HG02970 (cell line): ENCODE measurements at regions not wholly inside any gene's neighbourhood (a gene's known extent, or its start where the extent isn't known, plus 50 kb on each side); places are given as distances from the start of the nearest gene placed in this dataset.
"Not testable (repeated sequence)": the region's sequence is repeated elsewhere in the genome, so short reads cannot be mapped to it uniquely, and the experiment has no call there.

Experiments
- ATAC-seq: cut with Tn5 transposase; IDR thresholded peaks from one replicate; pipeline ENCODE4 v1.9.1; 2021; ENCODE audit warnings: mild to moderate bottlenecking, moderate library complexity, moderate number of reproducible peaks; ENCODE audit not compliant: unreplicated experiment, low FRiP score

DNA sequence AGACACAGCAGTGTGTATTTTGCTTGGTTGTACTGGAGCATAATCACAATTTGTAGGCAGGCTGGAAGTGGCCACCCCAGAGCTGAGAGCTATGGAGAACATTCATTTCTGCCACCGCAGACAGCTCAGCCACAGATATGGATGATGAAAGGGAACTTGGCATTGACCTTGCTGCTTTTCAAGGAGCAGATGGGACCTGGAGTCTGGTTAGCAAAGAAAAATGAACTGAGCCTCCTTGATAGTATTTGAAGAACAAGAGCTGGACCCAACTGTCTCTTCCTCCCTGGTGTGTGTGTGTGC is 395.2 kb upstream of the ZNF462 start:
- ATAC-seq = no peak

DNA sequence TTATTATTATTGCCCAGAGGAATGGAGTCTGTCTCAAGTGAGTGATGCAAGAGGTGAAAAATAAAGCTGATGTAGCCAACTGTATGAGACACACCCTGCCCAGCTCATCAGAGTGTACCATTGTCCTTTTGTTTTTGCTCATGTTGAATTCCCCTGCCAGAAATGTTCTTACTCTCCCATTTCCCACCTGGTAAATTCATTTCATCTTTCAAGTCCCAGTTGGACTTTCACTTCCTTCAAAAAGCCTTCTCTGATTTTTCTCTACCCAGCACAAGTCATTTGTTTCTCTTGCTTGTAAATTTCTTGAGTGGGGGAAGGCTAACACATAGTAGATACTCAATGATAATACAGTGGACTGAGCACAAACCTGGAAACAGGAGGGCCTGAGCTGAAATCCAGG is 394.5 kb upstream of the ZNF462 start:
- no peak for ATAC-seq

DNA sequence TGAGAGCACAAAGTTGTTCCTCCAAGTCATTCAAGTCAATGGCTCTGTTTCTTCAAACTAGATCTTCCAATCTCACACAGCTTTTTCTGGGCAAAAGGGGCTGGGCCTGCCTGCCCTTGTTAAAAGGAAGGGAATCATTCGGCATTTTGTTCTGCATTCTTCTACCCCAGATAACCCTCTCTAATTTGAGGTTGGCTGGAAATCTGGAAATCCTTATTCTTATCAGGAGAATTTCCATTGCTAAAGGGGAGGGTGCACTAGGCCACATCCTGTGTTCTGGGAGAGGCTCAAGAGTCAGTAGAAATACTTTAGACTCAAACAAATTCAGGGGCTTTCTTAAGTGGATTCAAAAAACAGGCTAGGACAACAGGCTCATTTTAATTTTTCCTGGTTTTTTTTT is 384.7 kb upstream of the ZNF462 start:
- ATAC-seq = no peak

DNA sequence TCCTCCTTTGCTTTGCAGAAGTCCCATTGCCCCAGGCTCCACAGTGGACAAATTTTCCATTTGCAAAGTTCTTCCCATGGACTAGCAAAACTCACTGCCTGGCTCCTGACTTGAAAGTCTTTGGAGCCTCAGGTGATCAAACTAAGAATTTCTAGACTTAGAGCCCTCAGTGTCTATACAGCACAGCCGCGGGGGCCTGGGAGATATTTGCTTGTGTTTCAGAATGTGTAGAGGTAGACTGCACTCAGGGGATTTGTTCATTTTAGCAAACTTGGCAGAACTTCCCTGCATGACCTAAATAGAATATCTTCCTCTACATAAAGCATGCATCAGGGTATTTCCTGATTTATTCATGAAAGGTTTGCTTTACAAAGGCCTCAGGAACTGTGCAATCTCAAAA is 384.2 kb upstream of the ZNF462 start:
- no peak for ATAC-seq

DNA sequence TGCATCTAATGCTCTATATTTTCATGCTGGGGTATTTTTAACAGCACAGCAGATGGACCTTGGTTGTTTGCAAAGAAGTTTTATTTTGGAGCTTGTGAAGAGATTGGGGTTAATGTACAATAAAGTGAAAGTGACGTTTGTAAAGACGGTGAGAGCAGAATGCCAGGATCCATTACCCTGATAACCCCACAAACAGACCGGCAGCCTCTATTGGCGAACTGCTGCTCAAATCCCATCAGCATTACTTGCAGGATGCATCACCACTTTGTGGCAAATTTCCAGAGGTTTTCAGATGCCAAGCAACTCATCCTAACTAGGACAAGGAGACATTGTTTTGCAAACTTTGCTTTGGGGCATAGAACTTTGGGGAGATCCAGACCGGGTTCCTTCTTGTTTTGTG is 383.3 kb upstream of the ZNF462 start:
- no peak for ATAC-seq

DNA sequence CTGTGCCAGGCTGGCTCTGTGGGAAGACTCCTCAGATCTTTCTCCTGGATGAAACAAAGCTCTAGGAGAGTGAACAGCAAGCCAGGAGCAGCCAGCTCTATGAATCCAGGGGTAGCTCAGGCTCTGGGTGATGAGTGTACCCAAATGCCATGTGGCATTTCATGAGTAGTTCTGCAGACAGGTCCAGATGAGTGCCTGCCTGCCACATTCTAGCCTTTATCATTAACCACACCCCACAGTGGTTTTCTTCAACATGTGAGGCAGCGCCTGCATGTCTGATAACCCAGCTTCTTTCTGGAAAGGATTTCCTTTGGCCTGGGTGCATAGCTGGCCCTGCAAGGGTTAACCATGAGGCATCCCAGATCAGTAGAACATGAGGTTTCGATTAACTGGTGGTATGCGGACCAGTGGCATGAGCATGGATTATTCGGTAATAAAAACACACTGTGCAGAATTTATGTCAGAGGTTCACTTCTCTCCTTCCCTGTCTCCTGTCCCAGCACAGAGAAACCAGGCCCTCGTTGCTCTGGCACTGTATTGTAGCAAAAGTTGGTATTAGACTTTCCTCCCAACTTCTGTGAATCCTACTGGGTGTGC is 381.9 kb upstream of the ZNF462 start:
- no peak for ATAC-seq

DNA sequence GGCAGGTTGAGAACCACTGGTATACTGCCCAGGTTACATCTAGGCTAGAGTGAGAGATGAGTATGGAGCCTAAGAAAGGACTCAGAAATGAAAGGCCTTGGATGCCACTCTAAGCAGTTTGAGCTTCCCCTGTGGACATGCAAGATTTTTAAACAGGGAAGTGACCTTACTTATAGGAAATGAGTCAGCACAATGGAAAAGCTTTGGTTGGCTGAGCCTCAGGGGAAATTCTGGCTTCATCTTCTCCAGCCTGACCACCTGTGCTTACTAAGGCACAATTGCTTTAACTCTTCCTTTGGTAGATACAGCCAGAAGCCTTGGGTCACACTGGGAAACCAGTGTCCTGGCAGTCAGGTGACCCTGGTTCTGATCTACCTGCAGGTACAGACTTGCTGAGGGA is 380.2 kb upstream of the ZNF462 start:
- no peak for ATAC-seq

DNA sequence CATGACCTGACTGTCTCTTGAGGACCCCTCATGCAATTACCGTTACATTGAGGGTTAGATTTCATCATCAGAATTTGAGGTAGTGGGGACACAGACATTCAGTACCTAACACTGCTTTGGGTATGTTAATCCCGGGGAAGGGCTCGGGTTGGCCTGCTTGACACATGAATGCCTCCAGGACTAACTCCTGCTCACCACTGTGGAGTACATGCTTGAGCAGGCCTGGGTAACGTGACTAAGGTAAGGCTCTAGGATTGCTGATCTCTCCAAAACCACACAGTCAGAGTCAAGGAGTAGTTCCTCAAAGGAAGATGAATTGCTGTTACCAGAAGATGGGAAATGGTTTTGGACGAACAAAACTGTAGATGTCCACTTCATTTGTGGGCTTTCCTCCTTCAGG is 376.3 kb upstream of the ZNF462 start:
- ATAC-seq = no peak

DNA sequence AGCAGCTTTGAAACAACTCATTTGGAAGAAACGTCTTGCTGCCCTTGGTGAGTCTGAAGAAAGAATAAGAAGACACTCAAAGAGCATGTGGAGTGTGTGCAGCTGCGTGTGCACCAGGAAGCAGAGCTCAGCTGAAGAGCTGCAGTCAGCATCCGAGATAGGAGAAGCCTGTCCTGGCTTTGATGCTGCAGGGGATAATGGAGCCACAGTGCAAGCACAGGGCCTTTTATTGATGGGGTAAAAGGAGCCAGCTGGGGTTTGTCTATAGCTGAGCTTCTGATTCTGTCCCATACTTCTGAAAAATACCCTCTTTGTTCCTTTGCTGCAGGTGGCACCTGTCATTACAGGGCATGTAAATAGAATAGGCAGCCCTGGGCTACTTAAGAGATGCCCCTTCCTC is 375.7 kb upstream of the ZNF462 start:
- no peak for ATAC-seq

DNA sequence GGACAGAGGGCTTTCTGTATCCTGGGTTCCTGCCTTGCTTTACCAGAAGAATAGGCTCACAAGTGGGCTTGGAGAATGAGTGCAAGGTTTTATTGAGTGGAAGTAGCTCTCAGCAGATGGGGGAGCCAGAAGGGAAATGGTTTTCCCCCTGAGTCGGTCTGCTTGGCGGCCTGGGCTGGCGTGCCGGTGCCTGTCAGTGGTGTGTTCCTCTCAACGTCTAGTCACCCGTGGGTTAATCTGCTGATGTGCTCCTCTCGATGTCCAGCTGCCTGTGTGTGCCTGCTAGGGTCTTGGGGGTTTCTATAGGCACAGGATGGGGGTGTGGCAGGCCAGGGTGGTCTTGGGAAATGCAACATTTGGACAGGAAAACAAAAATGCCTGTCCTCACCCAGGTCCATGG is 370.8 kb upstream of the ZNF462 start:
- not testable (repeated sequence) for ATAC-seq

DNA sequence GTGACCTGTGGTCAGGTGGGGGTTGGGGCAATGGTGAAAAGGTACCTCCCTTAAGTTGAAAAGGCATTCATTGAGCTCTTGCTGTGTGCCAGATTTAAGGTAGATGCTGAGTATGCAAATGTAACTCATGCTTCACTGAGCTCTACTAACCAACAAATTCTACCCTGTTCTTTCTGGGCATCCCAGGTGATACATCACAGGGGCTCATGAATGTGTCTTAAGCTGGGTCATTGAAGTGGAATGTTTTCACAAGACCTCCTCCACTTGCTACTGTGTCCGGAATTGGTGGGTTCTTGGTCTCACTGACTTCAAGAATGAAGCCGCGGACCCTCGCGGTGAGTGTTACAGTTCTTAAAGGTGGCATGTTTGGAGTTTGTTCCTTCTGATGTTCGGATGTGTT is 362.8 kb upstream of the ZNF462 start:
- ATAC-seq = no peak

DNA sequence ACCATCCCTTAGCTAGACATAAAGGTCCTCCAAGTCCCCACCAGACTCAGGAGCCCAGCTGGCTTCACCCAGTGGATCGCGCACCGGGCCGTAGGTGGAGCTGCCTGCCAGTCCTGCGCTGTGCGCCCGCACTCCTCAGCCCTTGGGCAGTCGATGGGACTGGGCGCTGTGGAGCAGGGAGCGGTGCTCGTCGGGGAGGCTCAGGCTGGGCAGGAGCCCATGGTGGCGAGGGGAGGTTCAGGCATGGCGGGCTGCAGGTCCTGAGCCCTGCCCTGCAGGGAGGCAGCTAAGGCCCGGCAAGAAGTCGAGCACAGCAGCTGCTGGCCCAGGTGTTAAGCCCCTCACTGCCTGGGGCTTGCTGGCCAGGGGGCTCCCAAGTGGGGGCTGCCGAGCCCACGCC is 361.8 kb upstream of the ZNF462 start:
- not testable (repeated sequence) for ATAC-seq

DNA sequence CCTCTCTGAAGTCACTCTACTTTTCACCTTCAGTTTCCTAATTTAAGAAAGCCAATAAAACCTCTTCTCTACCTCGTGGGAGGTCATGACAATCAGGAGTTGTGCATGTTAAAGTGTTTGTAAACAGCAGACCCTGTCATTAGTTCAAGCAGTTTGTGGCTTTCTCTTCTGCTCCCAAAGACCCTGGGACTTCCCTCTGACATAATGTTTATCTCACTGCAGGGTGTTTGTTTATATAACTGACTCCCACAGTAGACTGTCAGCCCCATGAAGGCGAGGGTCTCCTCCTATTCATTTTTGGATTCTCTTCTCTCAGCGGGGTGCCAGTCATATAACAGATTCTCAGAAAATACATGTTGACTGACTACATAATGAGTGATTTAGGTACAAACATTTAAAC is 360.0 kb upstream of the ZNF462 start:
- ATAC-seq = no peak

DNA sequence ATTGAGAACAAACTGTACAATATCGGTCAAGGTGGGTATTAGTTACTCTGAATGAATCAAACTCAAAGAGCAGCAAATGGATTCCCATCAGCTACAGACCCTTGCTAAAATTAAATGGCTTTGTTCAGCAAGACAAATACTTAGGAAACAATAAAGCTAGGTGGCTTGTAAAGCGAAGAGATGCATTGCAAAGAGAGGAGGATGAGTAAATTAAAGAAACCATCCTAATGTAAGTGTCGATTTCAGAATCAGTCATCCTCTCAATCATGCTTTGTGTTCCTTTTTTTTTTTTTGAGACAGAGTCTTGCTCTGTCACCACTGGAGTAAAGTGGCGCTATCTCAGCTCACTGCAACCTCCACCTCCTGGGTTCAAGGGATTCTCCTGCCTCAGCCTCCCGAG is 359.2 kb upstream of the ZNF462 start:
- no peak for ATAC-seq

DNA sequence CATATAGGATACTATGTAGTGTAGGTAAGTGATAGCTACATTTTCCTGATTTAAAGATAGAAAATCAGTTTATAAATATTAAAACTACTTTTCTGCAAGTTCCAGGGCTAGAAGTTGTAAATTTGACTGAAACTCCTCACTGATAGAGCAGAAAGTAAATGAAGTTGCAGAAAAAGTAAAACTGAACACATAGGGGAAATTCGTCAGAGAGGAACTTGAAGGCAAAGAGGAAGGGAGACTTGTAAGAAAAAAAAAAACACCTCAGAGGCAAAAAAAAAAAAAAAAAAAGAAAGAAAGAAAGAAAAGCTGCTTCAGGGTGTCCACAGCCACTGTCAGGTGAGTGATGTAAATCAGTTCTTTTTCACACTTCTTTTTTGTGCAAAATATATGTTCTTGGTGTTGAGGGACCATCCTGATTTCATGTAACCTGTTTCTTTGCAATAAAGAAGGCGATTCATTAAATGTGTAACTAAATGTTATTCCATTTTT is 336.2 kb upstream of the ZNF462 start:
- no peak for ATAC-seq

DNA sequence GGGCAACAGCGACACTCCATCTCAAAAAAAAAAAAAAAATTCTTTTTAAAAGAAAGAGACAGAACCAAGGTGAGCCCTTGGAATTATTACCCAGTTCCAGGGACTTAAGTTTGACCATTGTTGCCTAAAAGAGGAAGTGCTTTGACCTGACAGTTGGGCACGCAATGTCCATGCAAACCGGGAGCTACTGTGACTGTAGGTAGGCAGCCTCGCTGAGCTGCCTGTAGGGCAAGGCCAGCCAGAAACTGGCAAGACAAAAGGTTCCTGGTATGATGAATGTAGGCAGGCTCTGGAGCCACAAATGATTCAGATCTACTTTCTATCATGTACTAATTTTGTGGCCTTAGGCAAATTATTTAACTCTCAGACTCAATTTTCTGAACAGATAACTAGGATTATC is 334.8 kb upstream of the ZNF462 start:
- no peak for ATAC-seq

DNA sequence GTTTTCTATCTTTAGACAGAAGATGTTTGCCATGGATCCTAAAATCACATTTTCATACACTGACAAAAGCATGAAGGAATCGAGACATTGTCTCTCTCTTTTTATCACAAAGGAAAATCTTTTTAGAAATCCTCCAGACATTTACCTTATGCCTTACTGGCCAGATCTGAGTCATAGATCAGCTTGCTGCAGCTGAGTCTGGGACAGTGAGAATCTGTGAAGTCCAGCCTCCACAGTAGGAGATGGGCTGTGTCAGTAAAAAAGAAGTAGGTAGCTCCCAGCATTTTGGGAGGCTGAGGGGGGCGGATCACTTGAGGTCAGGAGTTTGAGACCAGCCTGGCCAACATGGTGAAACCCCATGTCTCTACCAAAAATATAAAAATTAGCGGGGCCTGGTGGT is 333.4 kb upstream of the ZNF462 start:
- no peak for ATAC-seq

DNA sequence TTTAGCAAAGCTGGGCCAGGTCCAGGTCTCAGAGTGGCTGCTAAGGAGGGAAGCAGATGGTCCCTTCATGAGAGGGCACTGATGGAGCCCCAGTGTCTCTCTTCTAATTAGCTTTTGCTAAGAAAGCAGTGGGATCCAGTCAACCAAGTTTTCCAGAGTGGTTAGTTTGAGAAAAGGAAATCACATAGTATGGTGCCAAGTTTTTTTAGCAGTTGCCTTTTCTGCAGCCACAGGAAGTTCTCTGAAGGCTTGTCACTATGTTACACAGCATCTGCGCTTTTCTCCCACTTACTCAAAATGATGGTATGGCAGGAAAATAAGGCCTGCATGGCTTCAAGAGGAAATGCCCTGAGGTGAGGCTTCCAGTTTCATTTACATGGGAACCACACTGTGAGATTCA is 331.5 kb upstream of the ZNF462 start:
- ATAC-seq = no peak

DNA sequence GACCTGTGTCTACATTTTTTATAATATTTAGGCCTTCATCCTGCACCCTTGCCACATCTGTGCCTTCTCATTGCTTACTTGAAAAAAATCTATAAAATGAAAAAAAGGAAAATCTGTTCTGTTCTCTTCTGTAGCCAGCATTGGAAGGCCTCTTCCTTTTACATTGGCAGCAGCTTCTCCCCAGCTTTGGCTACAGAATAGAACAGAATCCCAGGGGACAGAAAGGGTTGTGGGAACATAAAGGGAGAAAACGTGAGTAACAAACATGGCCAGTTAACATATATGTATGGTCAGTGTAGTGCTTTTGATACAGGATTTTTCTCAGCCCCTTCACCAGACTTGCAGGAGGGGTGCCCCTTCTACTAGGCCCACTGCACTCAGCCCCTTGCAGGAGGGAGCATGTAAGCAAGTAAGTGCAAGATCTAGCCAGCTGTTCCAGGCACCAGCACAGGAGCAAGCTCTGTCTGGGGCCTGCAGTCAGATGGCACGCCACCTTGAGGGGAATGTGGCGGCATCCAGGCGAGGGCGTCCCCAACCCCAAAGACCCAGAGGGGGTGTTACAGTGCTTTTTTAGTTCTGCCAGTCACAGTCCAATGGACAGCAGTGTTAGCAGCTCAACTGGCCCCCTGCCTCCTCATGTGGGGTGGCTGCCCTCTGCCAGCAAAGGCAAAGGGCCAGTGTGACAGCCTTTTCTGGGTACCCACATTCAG is 330.5 kb upstream of the ZNF462 start:
- no peak for ATAC-seq

DNA sequence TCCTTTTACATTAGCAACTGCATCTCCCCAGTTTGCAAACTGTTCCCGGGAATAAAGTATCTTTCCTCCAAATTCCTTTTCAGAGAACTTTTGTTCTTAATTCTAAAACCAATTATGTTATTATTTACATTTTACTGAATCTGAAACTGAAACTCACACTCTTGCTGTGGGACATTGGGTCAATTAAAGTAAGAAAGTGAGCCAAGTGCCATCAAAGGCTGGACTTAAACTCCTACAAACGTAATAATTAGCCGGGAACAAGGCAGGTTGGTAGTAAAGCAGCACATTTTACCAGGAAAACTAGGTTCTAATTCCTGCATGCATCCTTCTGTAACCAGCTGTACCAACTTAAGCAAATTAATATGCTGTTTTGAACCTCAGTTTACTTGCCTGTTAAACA is 328.2 kb upstream of the ZNF462 start:
- no peak for ATAC-seq

DNA sequence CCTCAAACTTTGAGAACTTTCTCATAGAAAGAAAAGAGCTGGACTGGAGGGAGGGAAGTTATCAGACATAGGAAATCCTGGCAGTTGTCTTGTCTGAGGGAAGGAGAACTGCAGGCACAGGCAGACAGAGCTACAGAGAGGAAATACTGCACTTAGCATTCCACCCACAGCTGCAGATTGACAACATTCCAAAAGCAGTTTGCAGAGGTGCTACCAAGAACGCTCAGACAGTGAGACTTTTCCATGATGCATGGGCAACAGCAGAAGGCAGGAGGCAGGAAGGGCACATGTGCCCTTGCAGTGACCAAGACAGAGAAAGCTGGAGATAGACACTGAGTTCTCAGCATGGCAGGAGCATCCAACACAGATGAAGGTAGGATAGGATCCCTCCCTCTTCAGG is 327.5 kb upstream of the ZNF462 start:
- ATAC-seq = no peak

DNA sequence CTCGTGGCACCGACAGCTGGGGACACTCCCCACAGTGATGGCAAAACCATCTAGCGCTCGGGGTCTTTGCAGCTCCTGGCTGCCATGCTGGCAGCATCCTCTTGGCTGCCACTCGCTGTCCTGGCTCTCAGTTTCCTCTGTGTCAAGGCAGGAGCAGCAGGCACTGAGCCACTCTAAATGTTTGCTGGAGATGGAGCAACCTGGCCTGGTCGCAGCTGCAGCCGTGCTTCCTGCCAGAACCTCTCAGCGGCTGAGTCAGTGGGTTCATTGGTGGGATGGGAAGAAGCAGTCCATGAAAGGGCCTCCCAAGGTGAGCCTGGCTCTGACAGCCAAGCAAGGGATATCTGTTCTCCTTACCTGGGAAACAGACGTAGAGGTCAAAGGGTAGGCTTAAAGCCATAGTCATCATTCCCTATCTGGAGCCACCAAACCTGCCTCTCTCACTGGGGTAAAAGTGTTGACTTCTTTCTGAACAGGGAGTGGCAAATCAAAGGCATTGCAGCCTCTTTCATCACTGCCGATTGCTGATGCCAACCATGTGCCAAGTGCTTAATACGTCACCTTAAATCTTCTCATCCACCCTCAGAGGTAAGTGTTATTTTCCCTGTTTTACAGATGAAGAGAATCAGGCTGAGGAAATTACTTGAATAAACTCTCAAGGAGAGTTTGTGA is 304.8 kb upstream of the ZNF462 start:
- no peak for ATAC-seq
